GM12878 (cell line): ENCODE measurements at regions not wholly inside any gene's neighbourhood (a gene's known extent, or its start where the extent isn't known, plus 50 kb on each side); places are given as distances from the start of the nearest gene placed in this dataset.

Source experiments
- EP300 ChIP-seq, 2 experiments: fragments of 150-350 bp in 1 of 2; IDR thresholded peaks; 2 replicates each; pipeline ENCODE4 v1.6.1; 2011 to 2012; ENCODE audit warnings: low read depth in 2 of 2, low read length in 2 of 2, borderline replicate concordance in 1 of 2, improper control_type of control experiment in 1 of 2, inconsistent platforms in 1 of 2; ENCODE audit not compliant: control insufficient read depth in 1 of 2
- FOXM1 ChIP-seq: IDR thresholded peaks from 2 replicates; pipeline ENCODE4 v1.6.1; 2012; ENCODE audit warnings: low read depth, mild to moderate bottlenecking, inconsistent platforms, low read length, moderate library complexity
- GATAD2B ChIP-seq: fragments of 450-650 bp; conservative IDR thresholded peaks from 2 replicates; pipeline ENCODE4 v1.6.1; 2017; ENCODE audit warnings: low read depth, mild to moderate bottlenecking, moderate library complexity
- HCFC1 ChIP-seq: fragments of 150-350 bp; IDR thresholded peaks from 2 replicates; pipeline ENCODE4 v1.6.1; 2014; ENCODE audit warnings: low read length
- HDAC6 ChIP-seq: fragments of 200-600 bp; sonication (generic); IDR thresholded peaks from one replicate; pipeline ENCODE4 v1.8.0; 2017; ENCODE audit warnings: antibody characterized with exemption; ENCODE audit not compliant: unreplicated experiment
- MEF2B ChIP-seq: fragments of 450-650 bp; IDR thresholded peaks from 2 replicates; pipeline ENCODE4 v1.6.1; 2018; ENCODE audit warnings: mild to moderate bottlenecking, moderate library complexity; ENCODE audit not compliant: partially characterized antibody, poor library complexity, severe bottlenecking
- NR2F1 ChIP-seq: fragments of 450-650 bp; conservative IDR thresholded peaks from 2 replicates; pipeline ENCODE4 v1.6.1; 2017; ENCODE audit warnings: mild to moderate bottlenecking
- PML ChIP-seq: IDR thresholded peaks from 2 replicates; pipeline ENCODE4 v1.6.1; 2012; ENCODE audit warnings: low read length, inconsistent platforms
- PRDM15 ChIP-seq: fragments of 450-650 bp; formaldehyde crosslinking; IDR thresholded peaks from 2 replicates; pipeline ENCODE4 v1.4.0; 2020; ENCODE audit warnings: mild to moderate bottlenecking, moderate library complexity
- RAD21 ChIP-seq: IDR thresholded peaks from 2 replicates; pipeline ENCODE4 v1.6.1; 2011; ENCODE audit warnings: mild to moderate bottlenecking, low read depth, low read length, moderate library complexity; ENCODE audit not compliant: insufficient read depth
- RUNX3 ChIP-seq: IDR thresholded peaks from 2 replicates; pipeline ENCODE4 v1.6.1; 2012; ENCODE audit warnings: low read length, inconsistent platforms
- SKIL ChIP-seq: fragments of 450-650 bp; IDR thresholded peaks from 2 replicates; pipeline ENCODE4 v1.6.1; 2017; ENCODE audit warnings: mild to moderate bottlenecking, low read depth, inconsistent platforms; ENCODE audit not compliant: poor library complexity, severe bottlenecking
- SMC3 ChIP-seq: IDR thresholded peaks from 2 replicates; pipeline ENCODE4 v1.6.1; 2011; ENCODE audit warnings: low read length, improper control_type of control experiment, borderline replicate concordance
- TBL1XR1 ChIP-seq: IDR thresholded peaks from 2 replicates; pipeline ENCODE4 v1.6.1; 2012; ENCODE audit warnings: low read depth, low read length, improper control_type of control experiment
- YY1 ChIP-seq: IDR thresholded peaks from 2 replicates; pipeline ENCODE4 v1.6.1; 2011; ENCODE audit warnings: low read depth, mild to moderate bottlenecking, low read length
- ZNF217 ChIP-seq: fragments of 450-650 bp; IDR thresholded peaks from 2 replicates; pipeline ENCODE4 v1.6.1; 2017; ENCODE audit warnings: antibody characterized with exemption, mild to moderate bottlenecking
- ZNF592 ChIP-seq: fragments of 450-650 bp; IDR thresholded peaks from 2 replicates; pipeline ENCODE4 v1.6.1; 2017; ENCODE audit warnings: mild to moderate bottlenecking, moderate library complexity
- TF ChIP-seq, protein P1 (sequence below): fragments of 450-650 bp; IDR thresholded peaks from 2 replicates; pipeline ENCODE4 v1.6.1; 2017; ENCODE audit warnings: borderline replicate concordance

GRCh38 chr2:76599732-76600368, 889.1 kb upstream of the GCFC2 start (continued):
- no peak for TF ChIP-seq EP300 (IDR thresholded peaks at IDR 0.05; ENCODE audit: borderline replicate concordance in 1 of 2, control insufficient read depth in 1 of 2, low read depth in 2 of 2, low read length in 2 of 2)
- TF ChIP-seq HDAC6: no peak
- TF ChIP-seq SKIL: peak; percentile 39
- TF ChIP-seq, protein P1, sequence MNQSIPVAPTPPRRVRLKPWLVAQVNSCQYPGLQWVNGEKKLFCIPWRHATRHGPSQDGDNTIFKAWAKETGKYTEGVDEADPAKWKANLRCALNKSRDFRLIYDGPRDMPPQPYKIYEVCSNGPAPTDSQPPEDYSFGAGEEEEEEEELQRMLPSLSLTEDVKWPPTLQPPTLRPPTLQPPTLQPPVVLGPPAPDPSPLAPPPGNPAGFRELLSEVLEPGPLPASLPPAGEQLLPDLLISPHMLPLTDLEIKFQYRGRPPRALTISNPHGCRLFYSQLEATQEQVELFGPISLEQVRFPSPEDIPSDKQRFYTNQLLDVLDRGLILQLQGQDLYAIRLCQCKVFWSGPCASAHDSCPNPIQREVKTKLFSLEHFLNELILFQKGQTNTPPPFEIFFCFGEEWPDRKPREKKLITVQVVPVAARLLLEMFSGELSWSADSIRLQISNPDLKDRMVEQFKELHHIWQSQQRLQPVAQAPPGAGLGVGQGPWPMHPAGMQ: no peak
- TF ChIP-seq RAD21: peak; percentile 89
- no peak for TF ChIP-seq FOXM1
- 0 out of 2 replicates have a peak, but pooled peaks have one; percentile 53 for TF ChIP-seq ZNF592
- TF ChIP-seq RUNX3: 0 out of 2 replicates have a peak, but pooled peaks have one; percentile 8
- no peak for TF ChIP-seq ZNF217
- no peak for TF ChIP-seq PRDM15 (CRISPR knock-in tag)
- TF ChIP-seq NR2F1: no peak
- no peak for TF ChIP-seq MEF2B
- no peak for TF ChIP-seq GATAD2B
- peak; percentile 86 for TF ChIP-seq SMC3
- 0 out of 2 replicates have a peak, but pooled peaks have one; percentile 15 for TF ChIP-seq YY1
- no peak for TF ChIP-seq HCFC1
- no peak for TF ChIP-seq TBL1XR1
- TF ChIP-seq PML: no peak
